Adipocyte (in vitro differentiated cells): ENCODE measurements at regions not wholly inside any gene's neighbourhood (a gene's known extent, or its start where the extent isn't known, plus 50 kb on each side); places are given as distances from the start of the nearest gene placed in this dataset.
A peak's percentile ranks its signal among the peaks of the same experiment; 100 is the strongest.

ENCODE experiments used
- DNase-seq: peaks from one replicate; pipeline ENCODE4 v3.0.0-alpha.2; 2015; ENCODE audit warnings: low read depth
- H3K27me3 ChIP-seq: replicated peaks from 2 replicates; pipeline ENCODE4 v1.7.0; 2013; ENCODE audit warnings: mild to moderate bottlenecking, low read length, moderate library complexity; ENCODE audit not compliant: control insufficient read depth, insufficient read depth
- H3K36me3 ChIP-seq: 2 replicates; pipeline ENCODE4 v1.7.0; 2013; ENCODE audit warnings: low read length, mild to moderate bottlenecking, moderate library complexity; ENCODE audit not compliant: control insufficient read depth, insufficient read depth, severe bottlenecking
- H3K4me1 ChIP-seq: 2 replicates; pipeline ENCODE4 v1.7.0; 2013; ENCODE audit warnings: mild to moderate bottlenecking, low read length, moderate library complexity; ENCODE audit not compliant: control insufficient read depth, insufficient read depth
- H3K4me3 ChIP-seq: 2 replicates; pipeline ENCODE4 v1.7.0; 2013; ENCODE audit warnings: mild to moderate bottlenecking, low read length, moderate library complexity
- H3K9ac ChIP-seq: 2 replicates; pipeline ENCODE4 v1.7.0; 2013; ENCODE audit warnings: mild to moderate bottlenecking, low read length, moderate library complexity
- H3K9me3 ChIP-seq: 2 replicates; pipeline ENCODE4 v1.7.0; 2013; ENCODE audit warnings: mild to moderate bottlenecking, low read length, moderate library complexity; ENCODE audit not compliant: control insufficient read depth

GRCh38 chr3:101063401-101063800 lies 70.2 kb upstream of the ABI3BP start:
- no peaks in the 10 kb centered on the region for H3K27me3 ChIP-seq
- H3K9ac ChIP-seq, result no peak overlapping the region
- H3K9me3 ChIP-seq, result peaks cover 21% of the 10 kb centered on the region
- no peak for DNase-seq
- no peak overlapping the region for H3K4me3 ChIP-seq
- no peaks in the 10 kb centered on the region for H3K36me3 ChIP-seq
- peaks cover 39% of the 10 kb centered on the region for H3K4me1 ChIP-seq

GRCh38 chr3:101061312-101061711 lies 68.1 kb upstream of the ABI3BP start:
- no peak overlapping the region for H3K9ac ChIP-seq
- H3K27me3 ChIP-seq, result no peaks in the 10 kb centered on the region
- peaks cover 31% of the 10 kb centered on the region for H3K4me1 ChIP-seq
- peaks cover 33% of the 10 kb centered on the region for H3K9me3 ChIP-seq
- H3K4me3 ChIP-seq, result no peak overlapping the region
- H3K36me3 ChIP-seq, result no peaks in the 10 kb centered on the region
- DNase-seq, result no peak

- Histone ChIP-seq H3K36me3 (no peaks in the 10 kb centered on the region), H3K9me3 (no peaks in the 10 kb centered on the region), H3K4me3 (no peak overlapping the region), H3K4me1 (no peaks in the 10 kb centered on the region), H3K9ac (no peak overlapping the region), H3K27me3 (no peaks in the 10 kb centered on the region)
- no peak for DNase-seq
Measured at GRCh38 chr3:101050866-101051265, 57.6 kb upstream of the ABI3BP start.

- Histone ChIP-seq H3K9me3 (no peaks in the 10 kb centered on the region), H3K9ac (no peak overlapping the region), H3K4me1 (no peaks in the 10 kb centered on the region), H3K36me3 (no peaks in the 10 kb centered on the region), H3K27me3 (no peaks in the 10 kb centered on the region), H3K4me3 (no peak overlapping the region)
- DNase-seq, result no peak
Measured at GRCh38 chr3:101050046-101050445, 56.8 kb upstream of the ABI3BP start.

GRCh38 chr3:101049532-101049931 lies 56.3 kb upstream of the ABI3BP start:
- Histone ChIP-seq H3K36me3 (no peaks in the 10 kb centered on the region), H3K4me1 (no peaks in the 10 kb centered on the region), H3K27me3 (no peaks in the 10 kb centered on the region)

GRCh38 chr3:101043687-101044078 lies 50.5 kb upstream of the ABI3BP start:
- Histone ChIP-seq H3K4me3 (no peak overlapping the region), H3K36me3 (no peaks in the 10 kb centered on the region), H3K27me3 (no peaks in the 10 kb centered on the region), H3K4me1 (peaks cover 25% of the 10 kb centered on the region), H3K9ac (peak overlapping the region; percentile 4), H3K9me3 (no peaks in the 10 kb centered on the region)
- peak; percentile 56 for DNase-seq

More at GRCh38 chr3:101049532-101049931, 56.3 kb upstream of the ABI3BP start:
- Histone ChIP-seq H3K9me3 (no peaks in the 10 kb centered on the region), H3K4me3 (no peak overlapping the region), H3K9ac (no peak overlapping the region)
- DNase-seq, result no peak

- peak; percentile 77 for DNase-seq
- Histone ChIP-seq H3K27me3 (no peaks in the 10 kb centered on the region), H3K4me3 (no peak overlapping the region), H3K4me1 (peaks cover 30% of the 10 kb centered on the region), H3K36me3 (no peaks in the 10 kb centered on the region), H3K9ac (peak overlapping the region; percentile 4), H3K9me3 (no peaks in the 10 kb centered on the region)
Measured at GRCh38 chr3:101042996-101043686, 49.9 kb upstream of the ABI3BP start.
